ENCODE measurements at regions not wholly inside any gene's neighbourhood (a gene's known extent, or its start where the extent isn't known, plus 50 kb on each side); places are given as distances from the start of the nearest gene placed in this dataset.

DNA sequence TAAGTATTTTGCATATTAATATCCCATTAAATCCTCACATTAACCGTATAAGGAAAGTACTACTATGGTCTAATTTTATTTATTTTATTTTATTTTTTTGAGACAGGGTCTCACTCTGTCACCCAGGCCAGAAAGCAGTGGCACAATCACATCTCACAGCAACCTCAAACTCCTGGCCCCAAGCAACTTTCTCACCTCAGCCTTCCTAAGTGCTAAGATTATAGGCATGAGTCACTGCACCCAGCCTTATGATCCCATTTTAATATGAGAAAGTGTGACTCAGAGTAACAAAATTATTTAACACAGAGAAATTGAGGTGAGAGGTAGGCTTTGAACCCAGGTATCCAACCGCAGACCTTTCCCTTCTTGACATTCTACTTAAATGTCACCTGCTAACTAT lies 330.0 kb upstream of the POU3F3 start:
- ATAC-seq (no peak), DNase-seq (no peak)
- TF ChIP-seq POLR2A (IDR thresholded peaks at IDR 0.05): no peak
- TF ChIP-seq, protein P1, sequence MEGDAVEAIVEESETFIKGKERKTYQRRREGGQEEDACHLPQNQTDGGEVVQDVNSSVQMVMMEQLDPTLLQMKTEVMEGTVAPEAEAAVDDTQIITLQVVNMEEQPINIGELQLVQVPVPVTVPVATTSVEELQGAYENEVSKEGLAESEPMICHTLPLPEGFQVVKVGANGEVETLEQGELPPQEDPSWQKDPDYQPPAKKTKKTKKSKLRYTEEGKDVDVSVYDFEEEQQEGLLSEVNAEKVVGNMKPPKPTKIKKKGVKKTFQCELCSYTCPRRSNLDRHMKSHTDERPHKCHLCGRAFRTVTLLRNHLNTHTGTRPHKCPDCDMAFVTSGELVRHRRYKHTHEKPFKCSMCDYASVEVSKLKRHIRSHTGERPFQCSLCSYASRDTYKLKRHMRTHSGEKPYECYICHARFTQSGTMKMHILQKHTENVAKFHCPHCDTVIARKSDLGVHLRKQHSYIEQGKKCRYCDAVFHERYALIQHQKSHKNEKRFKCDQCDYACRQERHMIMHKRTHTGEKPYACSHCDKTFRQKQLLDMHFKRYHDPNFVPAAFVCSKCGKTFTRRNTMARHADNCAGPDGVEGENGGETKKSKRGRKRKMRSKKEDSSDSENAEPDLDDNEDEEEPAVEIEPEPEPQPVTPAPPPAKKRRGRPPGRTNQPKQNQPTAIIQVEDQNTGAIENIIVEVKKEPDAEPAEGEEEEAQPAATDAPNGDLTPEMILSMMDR (IDR thresholded peaks at IDR 0.05): no peak
- 41% methylated on average over 2 of the region's 2 CpGs for WGBS (ENCODE audit: insufficient coverage, low coverage, low lambda C conversion rate, missing lambda C conversion rate)
- H3K27ac ChIP-seq: no peak overlapping the region
- H3K4me3 ChIP-seq: no peak overlapping the region
- no peaks in the 10 kb centered on the region for H3K36me3 ChIP-seq
- intact Hi-C loops (cut with DNase I): no loop called here
- H3K9me3 ChIP-seq: no peaks in the 10 kb centered on the region
- no peaks in the 10 kb centered on the region for H3K27me3 ChIP-seq
- no peaks in the 10 kb centered on the region for H3K4me1 ChIP-seq

DNA sequence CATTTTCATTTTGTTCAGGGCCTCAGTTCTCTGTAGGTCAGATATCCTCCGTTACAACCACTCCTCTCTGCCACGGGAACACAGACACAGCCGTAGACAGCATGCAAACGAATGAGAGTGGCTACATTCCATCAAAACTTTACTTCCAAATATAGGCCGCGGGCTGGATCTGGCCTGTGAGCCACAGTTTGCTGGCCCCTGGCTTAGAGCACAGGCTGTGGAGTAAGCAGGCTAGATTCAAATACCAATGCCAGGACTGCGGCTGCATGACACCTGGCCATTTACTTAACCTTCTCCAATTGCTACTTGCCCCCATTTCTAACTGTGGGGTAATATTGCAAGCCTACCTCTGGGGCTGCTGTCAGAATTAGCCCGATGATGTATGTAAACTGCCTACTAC lies 325.8 kb upstream of the POU3F3 start:
- Histone ChIP-seq H3K27me3 (no peaks in the 10 kb centered on the region), H3K4me1 (no peaks in the 10 kb centered on the region), H3K4me3 (no peak overlapping the region), H3K9me3 (no peaks in the 10 kb centered on the region), H3K27ac (no peak overlapping the region), H3K36me3 (no peaks in the 10 kb centered on the region)
- ATAC-seq (no peak), DNase-seq (no peak)
- intact Hi-C loops (cut with DNase I): no loop called here
- TF ChIP-seq POLR2A (IDR thresholded peaks at IDR 0.05): no peak
- TF ChIP-seq, protein P1 (IDR thresholded peaks at IDR 0.05): no peak
- 61% methylated on average over 6 of the region's 8 CpGs for WGBS (ENCODE audit: insufficient coverage, low coverage, low lambda C conversion rate, missing lambda C conversion rate)

DNA sequence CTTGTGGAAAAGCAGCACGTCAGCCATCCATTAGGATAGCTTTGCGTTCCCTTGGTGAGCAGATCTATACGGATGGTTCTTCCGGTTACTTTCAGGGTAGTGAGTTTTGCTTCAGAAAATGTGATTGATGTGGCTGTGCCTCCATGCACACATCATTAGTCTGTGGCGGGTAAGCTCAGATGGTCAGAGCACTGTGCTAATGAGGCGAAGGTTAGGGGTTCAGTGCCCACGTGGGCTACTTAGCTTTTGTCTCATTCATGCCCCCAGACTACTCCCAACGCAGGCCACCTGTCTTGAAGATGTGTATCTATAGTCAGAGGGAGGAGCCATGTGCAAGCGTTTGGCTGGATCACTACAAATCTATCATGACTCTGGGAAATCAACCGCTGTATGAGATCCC lies 322.8 kb upstream of the POU3F3 start:
- Histone ChIP-seq H3K36me3 (no peaks in the 10 kb centered on the region), H3K9me3 (no peaks in the 10 kb centered on the region), H3K27me3 (no peaks in the 10 kb centered on the region), H3K4me3 (no peak overlapping the region), H3K27ac (no peak overlapping the region), H3K4me1 (no peaks in the 10 kb centered on the region)
- no peak for DNase-seq
- no peak for ATAC-seq
- WGBS (ENCODE audit: insufficient coverage, low coverage, low lambda C conversion rate, missing lambda C conversion rate): 74% methylated on average over 8 of the region's 10 CpGs
- TF ChIP-seq, protein P1 (IDR thresholded peaks at IDR 0.05): no peak
- TF ChIP-seq POLR2A (IDR thresholded peaks at IDR 0.05): no peak
- intact Hi-C loops (cut with DNase I): no loop called here

DNA sequence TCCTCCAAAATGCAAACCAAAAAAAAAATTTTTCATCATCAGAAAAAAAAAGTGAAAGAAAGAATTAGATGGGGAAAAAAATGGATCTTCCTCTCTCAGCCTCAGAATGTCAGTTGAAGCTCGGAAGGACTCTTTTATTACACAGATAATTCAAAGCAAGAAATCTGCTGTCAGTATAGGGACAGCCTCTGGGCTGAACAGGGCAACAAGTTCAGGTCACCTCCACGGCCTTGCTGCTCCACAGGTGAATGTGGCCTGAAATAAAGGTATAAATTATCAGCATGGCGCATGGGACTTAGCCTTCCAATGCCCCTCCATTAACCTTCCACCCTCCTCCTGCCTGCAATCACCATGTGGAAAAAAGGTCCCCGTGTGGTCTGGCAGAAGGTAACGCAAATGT lies 316.8 kb upstream of the POU3F3 start:
- ATAC-seq: no peak
- WGBS (ENCODE audit: insufficient coverage, low coverage, low lambda C conversion rate, missing lambda C conversion rate): 60% methylated on average over 5 of the region's 5 CpGs

More for the DNA sequence above, 316.8 kb upstream of the POU3F3 start:
- intact Hi-C loops (cut with DNase I): no loop called here
- no peak overlapping the region for H3K4me3 ChIP-seq
- no peak for DNase-seq
- no peak for TF ChIP-seq POLR2A (IDR thresholded peaks at IDR 0.05)
- TF ChIP-seq, protein P1 (IDR thresholded peaks at IDR 0.05): no peak
- no peaks in the 10 kb centered on the region for H3K9me3 ChIP-seq
- no peaks in the 10 kb centered on the region for H3K4me1 ChIP-seq
- no peak overlapping the region for H3K27ac ChIP-seq
- no peaks in the 10 kb centered on the region for H3K27me3 ChIP-seq
- H3K36me3 ChIP-seq: no peaks in the 10 kb centered on the region
